Upper lobe of left lung (tissue), 6 donors: ENCODE measurements at regions not wholly inside any gene's neighbourhood (a gene's known extent, or its start where the extent isn't known, plus 50 kb on each side); places are given as distances from the start of the nearest gene placed in this dataset.

Experiments
- ATAC-seq, 2 donors: fragments of 200-7000 bp; cut with Tn5 transposase; one replicate each; pipeline ENCODE4 v1.9.1; 2022; ENCODE audit warnings: mild to moderate bottlenecking in 2 of 2, moderate library complexity in 2 of 2; ENCODE audit not compliant: low FRiP score in 2 of 2
- DNase-seq, 2 donors: peaks; one replicate each; pipeline ENCODE4 v3.0.0-alpha.2; 2019 to 2020
- H3K27ac ChIP-seq, 4 donors: fragments of 200-600 bp; sonication (generic); one replicate each; pipeline ENCODE4 v1.5.1; 2016 to 2019
- H3K27me3 ChIP-seq, 4 donors: fragments of 200-600 bp; sonication (generic); one replicate each; pipeline ENCODE4 v1.5.1; 2017 to 2019
- H3K36me3 ChIP-seq, 4 donors: fragments of 200-600 bp; sonication (generic); one replicate each; pipeline ENCODE4 v1.5.1; 2016 to 2019
- H3K4me1 ChIP-seq, 4 donors: fragments of 200-600 bp; sonication (generic); one replicate each; pipeline ENCODE4 v1.5.1; 2018 to 2019
- H3K4me3 ChIP-seq, 4 donors: fragments of 200-600 bp; sonication (generic); one replicate each; pipeline ENCODE4 v1.5.1; 2017 to 2019; ENCODE audit warnings: mild to moderate bottlenecking in 2 of 4, moderate library complexity in 1 of 4
- H3K9me3 ChIP-seq, 4 donors: fragments of 200-600 bp; sonication (generic); one replicate each; pipeline ENCODE4 v1.5.1; 2018 to 2019
- EP300 ChIP-seq, 4 donors: sonication (generic); formaldehyde crosslinking; IDR thresholded peaks; one replicate each; pipeline ENCODE4 v1.5.1; 2017; ENCODE audit warnings: antibody characterized with exemption in 4 of 4, control low read depth in 2 of 4
- POLR2A ChIP-seq, 4 donors: fragments of 450-650 bp; IDR thresholded peaks; one replicate each; pipeline ENCODE4 v1.5.1; 2016 to 2017; ENCODE audit warnings: antibody characterized with exemption in 4 of 4, mild to moderate bottlenecking in 2 of 4
- POLR2AphosphoS5 ChIP-seq, 2 donors: sonication (generic); formaldehyde crosslinking; IDR thresholded peaks; one replicate each; pipeline ENCODE4 v1.5.1; 2017; ENCODE audit warnings: antibody characterized with exemption in 2 of 2
- WGBS, 2 donors: methylation state at CpG; one replicate each; pipeline ENCODE4 v1.1.5; 2017 to 2018; 5-methylcytosine and 5-hydroxymethylcytosine counted together
- TF ChIP-seq, protein P1 (sequence below), 6 experiments: fragments of 450-650 bp in 4 of 6; fragments of 200-600 bp in 2 of 6; sonication (generic) in 2 of 6; IDR thresholded peaks; one replicate each; pipeline ENCODE4 v1.5.1; 2016 to 2019; ENCODE audit warnings: antibody characterized with exemption in 6 of 6
- donor health status: DM: no; HTN: no; CAD: no; lungs with moderate emphysema.
- donor health status: DM: no; HTN: yes; CAD: no; lungs with severe emphysema.

DNA sequence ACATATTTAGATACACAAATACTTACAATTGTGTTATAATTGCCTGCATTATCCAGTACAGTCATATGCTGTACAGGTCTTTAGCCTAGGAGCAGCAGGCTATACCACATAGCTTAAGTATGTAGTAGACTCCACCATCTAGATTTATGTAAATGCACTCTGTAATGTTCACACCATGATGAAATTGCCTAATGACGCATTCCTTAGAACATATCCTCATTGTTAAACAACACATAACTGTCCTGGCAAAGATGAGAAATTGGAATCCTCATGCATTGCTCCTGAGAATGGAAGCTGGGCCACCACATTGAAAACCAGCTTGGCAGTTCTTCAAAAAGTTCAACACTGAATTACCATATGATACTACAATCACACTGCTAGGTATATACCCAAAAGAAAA lies 1002.8 kb upstream of the CELF2 start:
- no peak for ATAC-seq
- WGBS, 2 donors, result 79 to 88% methylated on average over 1 of the region's 1 CpG

DNA sequence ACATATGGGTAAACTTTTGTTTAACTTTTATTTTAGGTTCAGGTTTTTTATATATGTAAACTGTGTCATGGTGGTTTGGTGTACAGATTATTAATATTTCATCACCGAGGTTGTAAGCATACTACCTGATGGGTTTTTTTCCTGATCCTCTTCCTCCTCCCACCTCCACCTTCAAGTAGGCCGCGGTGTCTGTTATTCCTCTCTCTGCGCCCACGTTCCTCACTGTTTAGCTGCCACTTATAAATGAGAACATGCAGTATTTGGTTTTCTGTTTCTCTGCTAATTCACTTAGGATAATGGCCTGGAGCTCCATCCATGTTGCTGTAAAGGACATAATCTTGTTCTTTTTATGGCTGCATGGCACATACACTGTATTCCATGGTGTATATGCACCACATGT lies 1000.0 kb upstream of the CELF2 start:
- TF ChIP-seq POLR2A (IDR thresholded peaks at IDR 0.05) (no peak), EP300 (IDR thresholded peaks at IDR 0.05) (no peak), POLR2AphosphoS5 (IDR thresholded peaks at IDR 0.05) (no peak)
- TF ChIP-seq, protein P1, sequence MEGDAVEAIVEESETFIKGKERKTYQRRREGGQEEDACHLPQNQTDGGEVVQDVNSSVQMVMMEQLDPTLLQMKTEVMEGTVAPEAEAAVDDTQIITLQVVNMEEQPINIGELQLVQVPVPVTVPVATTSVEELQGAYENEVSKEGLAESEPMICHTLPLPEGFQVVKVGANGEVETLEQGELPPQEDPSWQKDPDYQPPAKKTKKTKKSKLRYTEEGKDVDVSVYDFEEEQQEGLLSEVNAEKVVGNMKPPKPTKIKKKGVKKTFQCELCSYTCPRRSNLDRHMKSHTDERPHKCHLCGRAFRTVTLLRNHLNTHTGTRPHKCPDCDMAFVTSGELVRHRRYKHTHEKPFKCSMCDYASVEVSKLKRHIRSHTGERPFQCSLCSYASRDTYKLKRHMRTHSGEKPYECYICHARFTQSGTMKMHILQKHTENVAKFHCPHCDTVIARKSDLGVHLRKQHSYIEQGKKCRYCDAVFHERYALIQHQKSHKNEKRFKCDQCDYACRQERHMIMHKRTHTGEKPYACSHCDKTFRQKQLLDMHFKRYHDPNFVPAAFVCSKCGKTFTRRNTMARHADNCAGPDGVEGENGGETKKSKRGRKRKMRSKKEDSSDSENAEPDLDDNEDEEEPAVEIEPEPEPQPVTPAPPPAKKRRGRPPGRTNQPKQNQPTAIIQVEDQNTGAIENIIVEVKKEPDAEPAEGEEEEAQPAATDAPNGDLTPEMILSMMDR (IDR thresholded peaks at IDR 0.05), result no peak
- ATAC-seq, result no peak
- WGBS, 2 donors, result 68 to 80% methylated on average over 5 of the region's 5 CpGs
- no peak overlapping the region for H3K4me3 ChIP-seq
- H3K9me3 ChIP-seq, result no peaks in the 10 kb centered on the region
- no peaks in the 10 kb centered on the region for H3K27me3 ChIP-seq
- H3K36me3 ChIP-seq, result no peaks in the 10 kb centered on the region
- DNase-seq, result no peak
- no peak overlapping the region for H3K27ac ChIP-seq
- H3K4me1 ChIP-seq, result no peaks in the 10 kb centered on the region

More for the DNA sequence above, 1002.8 kb upstream of the CELF2 start:
- no peaks in the 10 kb centered on the region for H3K9me3 ChIP-seq
- no peak overlapping the region for H3K4me3 ChIP-seq
- no peaks in the 10 kb centered on the region for H3K36me3 ChIP-seq
- H3K27me3 ChIP-seq, result no peaks in the 10 kb centered on the region
- DNase-seq, result no peak
- no peak for TF ChIP-seq POLR2A (IDR thresholded peaks at IDR 0.05)
- TF ChIP-seq EP300 (IDR thresholded peaks at IDR 0.05), result no peak
- TF ChIP-seq, protein P1 (IDR thresholded peaks at IDR 0.05), result no peak
- TF ChIP-seq POLR2AphosphoS5 (IDR thresholded peaks at IDR 0.05), result no peak
- no peak overlapping the region for H3K27ac ChIP-seq
- no peaks in the 10 kb centered on the region for H3K4me1 ChIP-seq

DNA sequence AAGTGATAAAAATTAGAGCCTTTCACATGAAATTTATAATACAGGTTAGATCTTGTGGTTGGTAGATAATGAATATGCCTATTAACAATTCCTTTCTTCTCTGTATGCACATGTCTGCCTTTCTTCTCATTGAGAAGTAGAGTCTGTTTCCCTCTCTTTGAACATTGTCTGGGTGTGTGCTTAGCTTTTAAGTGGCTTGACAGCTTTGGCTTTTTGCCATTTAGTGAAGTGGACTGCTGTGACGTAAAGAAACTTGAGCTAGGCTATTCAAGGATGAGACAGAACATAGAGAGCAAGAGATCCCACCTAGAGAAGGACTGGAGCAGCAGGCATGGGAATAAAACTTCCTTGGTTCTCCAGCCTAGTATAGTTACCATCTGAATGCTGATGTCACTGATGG lies 996.7 kb upstream of the CELF2 start:
- TF ChIP-seq, protein P1 (IDR thresholded peaks at IDR 0.05), result no peak
- TF ChIP-seq POLR2A (IDR thresholded peaks at IDR 0.05), result no peak
- TF ChIP-seq EP300 (IDR thresholded peaks at IDR 0.05), result no peak
- TF ChIP-seq POLR2AphosphoS5 (IDR thresholded peaks at IDR 0.05), result no peak
- WGBS, 2 donors, result 35 to 57% methylated on average over 1 of the region's 1 CpG
- H3K36me3 ChIP-seq, result no peaks in the 10 kb centered on the region
- no peaks in the 10 kb centered on the region for H3K9me3 ChIP-seq
- ATAC-seq, result no peak
- H3K4me3 ChIP-seq, result no peak overlapping the region
- H3K27ac ChIP-seq, result no peak overlapping the region
- no peak for DNase-seq
- H3K27me3 ChIP-seq, result no peaks in the 10 kb centered on the region
- no peaks in the 10 kb centered on the region for H3K4me1 ChIP-seq

DNA sequence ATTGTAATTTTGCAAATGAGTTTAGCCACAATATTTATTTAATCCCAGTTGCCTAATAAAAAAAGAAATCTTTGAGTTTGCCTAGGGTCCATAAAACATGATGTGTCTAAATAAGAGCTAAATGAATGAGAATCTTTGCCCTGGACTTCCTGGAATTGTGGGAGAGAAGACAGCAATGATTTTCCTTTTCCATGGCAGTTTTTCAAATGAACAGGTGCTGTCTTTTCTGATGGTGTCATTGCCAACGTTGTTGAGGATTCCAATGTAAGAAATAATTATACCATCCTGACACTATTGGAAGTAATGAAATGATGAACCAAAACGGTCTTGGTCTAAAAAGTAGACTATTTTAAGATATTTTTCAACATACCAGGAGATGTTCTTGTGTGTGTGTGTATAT lies 984.7 kb upstream of the CELF2 start:
- no peak overlapping the region for H3K4me3 ChIP-seq
- H3K27ac ChIP-seq, result no peak overlapping the region
- H3K27me3 ChIP-seq, result no peaks in the 10 kb centered on the region
- ATAC-seq (no peak), DNase-seq (no peak)
- no peak for TF ChIP-seq POLR2A (IDR thresholded peaks at IDR 0.05)
- TF ChIP-seq EP300 (IDR thresholded peaks at IDR 0.05), result no peak
- no peak for TF ChIP-seq POLR2AphosphoS5 (IDR thresholded peaks at IDR 0.05)
- TF ChIP-seq, protein P1 (IDR thresholded peaks at IDR 0.05), result no peak
- no peaks in the 10 kb centered on the region for H3K36me3 ChIP-seq
- H3K4me1 ChIP-seq, result no peaks in the 10 kb centered on the region
- 65 to 81% methylated on average over 2 of the region's 2 CpGs for WGBS, 2 donors
- H3K9me3 ChIP-seq, result no peaks in the 10 kb centered on the region

DNA sequence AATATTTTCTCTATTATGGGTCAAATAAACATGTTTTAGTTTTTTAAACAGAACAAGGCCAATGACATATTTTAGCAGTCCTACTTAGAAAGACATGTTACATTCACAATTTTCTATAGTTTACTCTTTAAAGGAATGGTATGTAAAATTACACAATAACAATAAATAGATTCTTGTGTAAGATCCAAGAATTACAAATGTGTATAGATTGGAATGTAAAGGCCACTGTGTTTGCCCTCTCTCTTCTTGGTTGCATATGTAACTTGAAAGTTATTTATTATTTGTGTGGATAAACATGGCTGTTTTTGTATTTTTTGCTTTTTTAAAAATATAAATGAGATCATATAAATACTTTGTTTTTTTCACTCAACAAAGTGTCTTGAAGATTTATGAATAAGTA lies 979.3 kb upstream of the CELF2 start:
- DNase-seq (no peak), ATAC-seq (no peak)
- TF ChIP-seq POLR2A (IDR thresholded peaks at IDR 0.05), result no peak
- no peak for TF ChIP-seq POLR2AphosphoS5 (IDR thresholded peaks at IDR 0.05)
- TF ChIP-seq EP300 (IDR thresholded peaks at IDR 0.05), result no peak
- Histone ChIP-seq H3K4me1 (no peaks in the 10 kb centered on the region), H3K9me3 (no peaks in the 10 kb centered on the region), H3K4me3 (no peak overlapping the region), H3K36me3 (no peaks in the 10 kb centered on the region), H3K27ac (no peak overlapping the region), H3K27me3 (no peaks in the 10 kb centered on the region)
